Keratinocyte (primary cell): ENCODE measurements at regions not wholly inside any gene's neighbourhood (a gene's known extent, or its start where the extent isn't known, plus 50 kb on each side); places are given as distances from the start of the nearest gene placed in this dataset.

Source experiments
- DNase-seq: peaks from one replicate; pipeline ENCODE4 v3.0.0-alpha.2; 2011; ENCODE audit warnings: low read depth, missing footprints, low spot score
- FAIRE-seq: peaks from 2 replicates; lab custom pipeline; 2011; peaks lifted over from hg19 to GRCh38; lab: Jason Lieb, UNC
- H2AFZ ChIP-seq: 2 replicates; pipeline ENCODE4 v1.6.0; 2012; ENCODE audit warnings: low read length, control low read depth, inconsistent platforms; ENCODE audit not compliant: control insufficient read depth
- H3K27ac ChIP-seq: 2 replicates; pipeline ENCODE4 v1.5.1; 2011; ENCODE audit warnings: low read length; ENCODE audit not compliant: control insufficient read depth, insufficient read depth
- H3K27me3 ChIP-seq: 3 replicates; pipeline ENCODE4 v1.6.0; 2011; ENCODE audit warnings: low read length; ENCODE audit not compliant: control insufficient read depth, insufficient read depth; ENCODE audit errors: extremely low read depth
- H3K36me3 ChIP-seq, 2 experiments: 2 replicates in 1 of 2; 3 replicates in 1 of 2; pipeline ENCODE4 v1.5.1; 2011; ENCODE audit warnings: low read length in 2 of 2, mild to moderate bottlenecking in 1 of 2; ENCODE audit not compliant: control insufficient read depth in 2 of 2, insufficient read depth in 2 of 2; ENCODE audit errors: extremely low read depth in 1 of 2
- H3K4me1 ChIP-seq: 3 replicates; pipeline ENCODE4 v1.5.1; 2011; ENCODE audit warnings: low read length; ENCODE audit not compliant: control insufficient read depth, insufficient read depth; ENCODE audit errors: extremely low read depth
- H3K4me2 ChIP-seq: 3 replicates; pipeline ENCODE4 v1.6.0; 2011; ENCODE audit warnings: low read depth, low read length; ENCODE audit not compliant: control insufficient read depth, insufficient read depth; ENCODE audit errors: extremely low read depth
- H3K4me3 ChIP-seq, 3 experiments: fragments of 200-600 bp in 1 of 3; sonication (generic) in 1 of 3; 2 replicates in 2 of 3; 3 replicates in 1 of 3; pipeline ENCODE4 v1.5.1; 2011 to 2016; ENCODE audit warnings: low read length in 3 of 3, mild to moderate bottlenecking in 3 of 3, control low read depth in 2 of 3, inconsistent platforms in 1 of 3, low read depth in 1 of 3, mixed read lengths in 1 of 3, mixed run types in 1 of 3, moderate library complexity in 1 of 3; ENCODE audit not compliant: control insufficient read depth in 2 of 3, insufficient read depth in 2 of 3; ENCODE audit errors: extremely low read depth in 1 of 3
- H3K79me2 ChIP-seq: 2 replicates; pipeline ENCODE4 v1.6.0; 2012; ENCODE audit warnings: low read length; ENCODE audit not compliant: control insufficient read depth, insufficient read depth
- H3K9ac ChIP-seq: 3 replicates; pipeline ENCODE4 v1.6.0; 2011; ENCODE audit warnings: low read length; ENCODE audit not compliant: control insufficient read depth, insufficient read depth; ENCODE audit errors: extremely low read depth
- H3K9me1 ChIP-seq: 3 replicates; pipeline ENCODE4 v1.6.0; 2011; ENCODE audit warnings: low read length; ENCODE audit not compliant: control insufficient read depth, insufficient read depth; ENCODE audit errors: extremely low read depth
- H3K9me3 ChIP-seq: 2 replicates; pipeline ENCODE4 v1.5.1; 2012; ENCODE audit warnings: low read depth, low read length; ENCODE audit not compliant: control insufficient read depth
- H4K20me1 ChIP-seq: 3 replicates; pipeline ENCODE4 v1.6.0; 2011; ENCODE audit warnings: low read length; ENCODE audit not compliant: control insufficient read depth, insufficient read depth; ENCODE audit errors: extremely low read depth
- CTCF ChIP-seq, 3 experiments: IDR thresholded peaks in 1 of 3; conservative IDR thresholded peaks in 1 of 3; optimal IDR thresholded peaks in 1 of 3; 2 replicates in 2 of 3; 3 replicates in 1 of 3; pipeline versions ENCODE3 to v1.5.1; 2011; ENCODE audit warnings: low read length in 3 of 3, mild to moderate bottlenecking in 3 of 3, moderate library complexity in 2 of 3, control low read depth in 1 of 3, inconsistent platforms in 1 of 3; ENCODE audit not compliant: insufficient read depth in 2 of 3; ENCODE audit errors: extremely low read depth in 1 of 3
- EZH2 ChIP-seq: IDR thresholded peaks from one replicate; pipeline ENCODE4 v1.6.1; 2012; ENCODE audit warnings: inconsistent platforms, mild to moderate bottlenecking, low read length, moderate library complexity
- dilution Hi-C: fragments of 300-500 bp; cut with MboI; formaldehyde crosslinking; loops from one replicate; pipeline ENCODE4 v1.7.0; 2020; ENCODE audit warnings: low sequenced_read_pairs; ENCODE audit not compliant: extremely low pct_ligation_motif_present

- no peaks in the 10 kb centered on the region for H3K27me3 ChIP-seq
- dilution Hi-C loops = no loop called here
- no peaks in the 10 kb centered on the region for H3K4me1 ChIP-seq
- no peaks in the 10 kb centered on the region for H4K20me1 ChIP-seq
- no peak overlapping the region for H3K4me3 ChIP-seq
- FAIRE-seq (no peak), DNase-seq (no peak)
- H2AFZ ChIP-seq = no peak overlapping the region
- no peak overlapping the region for H3K9ac ChIP-seq
- H3K9me1 ChIP-seq = no peaks in the 10 kb centered on the region
- H3K36me3 ChIP-seq = no peaks in the 10 kb centered on the region
- TF ChIP-seq CTCF (optimal IDR thresholded peaks at IDR 0.05 in 1 of 3, IDR thresholded peaks at IDR 0.05 in 1 of 3, conservative IDR thresholded peaks at IDR 0.05 in 1 of 3; ENCODE audit: extremely low read depth in 1 of 3, insufficient read depth in 2 of 3, low read length in 3 of 3) = no peak
- TF ChIP-seq EZH2 = no peak
- H3K9me3 ChIP-seq = no peaks in the 10 kb centered on the region
- no peak overlapping the region for H3K27ac ChIP-seq
- no peaks in the 10 kb centered on the region for H3K79me2 ChIP-seq
- H3K4me2 ChIP-seq = no peak overlapping the region
Observed at GRCh38 chr4:133800966-133801365, 400.6 kb downstream of the PABPC4L start.

- Histone ChIP-seq H3K36me3 (no peaks in the 10 kb centered on the region), H3K4me3 (no peak overlapping the region), H3K9me1 (no peaks in the 10 kb centered on the region), H3K27ac (no peak overlapping the region), H3K9me3 (no peaks in the 10 kb centered on the region), H3K9ac (no peak overlapping the region), H3K27me3 (no peaks in the 10 kb centered on the region), H3K79me2 (no peaks in the 10 kb centered on the region), H4K20me1 (no peaks in the 10 kb centered on the region), H2AFZ (no peak overlapping the region), H3K4me1 (no peaks in the 10 kb centered on the region), H3K4me2 (no peak overlapping the region)
- dilution Hi-C loops = no loop called here
- TF ChIP-seq EZH2 = no peak
- no peak for TF ChIP-seq CTCF (optimal IDR thresholded peaks at IDR 0.05 in 1 of 3, IDR thresholded peaks at IDR 0.05 in 1 of 3, conservative IDR thresholded peaks at IDR 0.05 in 1 of 3; ENCODE audit: extremely low read depth in 1 of 3, insufficient read depth in 2 of 3, low read length in 3 of 3)
- FAIRE-seq (no peak), DNase-seq (no peak)
Observed at GRCh38 chr4:133799717-133800315, 401.8 kb downstream of the PABPC4L start.
